Adrenal gland (tissue), 5 donors: ENCODE measurements at regions not wholly inside any gene's neighbourhood (a gene's known extent, or its start where the extent isn't known, plus 50 kb on each side); places are given as distances from the start of the nearest gene placed in this dataset.
"Not testable (repeated sequence)": the region's sequence is repeated elsewhere in the genome, so short reads cannot be mapped to it uniquely, and the experiment has no call there.

Source experiments
- CTCF ChIP-seq, 6 experiments: fragments of 450-650 bp in 4 of 6; fragments of 200-600 bp in 2 of 6; sonication (generic) in 1 of 6; IDR thresholded peaks; 1 replicate in 5 of 6; 2 replicates in 1 of 6; pipeline versions ENCODE4 v1.5.1 to v1.8.0; 2016 to 2021; ENCODE audit warnings: antibody characterized with exemption in 6 of 6, mild to moderate bottlenecking in 2 of 6, moderate library complexity in 1 of 6
- POLR2A ChIP-seq, 2 donors: fragments of 450-650 bp; IDR thresholded peaks; one replicate each; pipeline ENCODE4 v1.6.1; 2017; ENCODE audit warnings: antibody characterized with exemption in 2 of 2, mild to moderate bottlenecking in 2 of 2, moderate library complexity in 1 of 2
- donor health status: DM: no; HTN: no; CAD: no.

- TF ChIP-seq CTCF, POLR2A (IDR thresholded peaks at IDR 0.05): not testable (repeated sequence)
These were observed 672.7 kb upstream of the CTNND2 start for GRCh38 chr5:12576953-12577352.
